Activated naive CD8-positive, alpha-beta T cell (primary cell): ENCODE measurements at regions not wholly inside any gene's neighbourhood (a gene's known extent, or its start where the extent isn't known, plus 50 kb on each side); places are given as distances from the start of the nearest gene placed in this dataset.

Experiments used
- H3K27ac Mint-ChIP-seq: one replicate; pipeline ENCODE4 v1.8.0; 2021; ENCODE audit warnings: mixed read lengths
- H3K27me3 Mint-ChIP-seq: one replicate; pipeline ENCODE4 v1.8.0; 2021; ENCODE audit warnings: mixed read lengths
- H3K36me3 Mint-ChIP-seq: one replicate; pipeline ENCODE4 v1.8.0; 2021; ENCODE audit warnings: mixed read lengths
- H3K4me1 Mint-ChIP-seq: one replicate; pipeline ENCODE4 v1.8.0; 2021; ENCODE audit warnings: low read depth, mixed read lengths
- H3K4me3 Mint-ChIP-seq: one replicate; pipeline ENCODE4 v1.8.0; 2021; ENCODE audit warnings: mild to moderate bottlenecking, mixed read lengths
- H3K9me3 Mint-ChIP-seq: one replicate; pipeline ENCODE4 v1.8.0; 2021; ENCODE audit warnings: low read depth, mixed read lengths

DNA sequence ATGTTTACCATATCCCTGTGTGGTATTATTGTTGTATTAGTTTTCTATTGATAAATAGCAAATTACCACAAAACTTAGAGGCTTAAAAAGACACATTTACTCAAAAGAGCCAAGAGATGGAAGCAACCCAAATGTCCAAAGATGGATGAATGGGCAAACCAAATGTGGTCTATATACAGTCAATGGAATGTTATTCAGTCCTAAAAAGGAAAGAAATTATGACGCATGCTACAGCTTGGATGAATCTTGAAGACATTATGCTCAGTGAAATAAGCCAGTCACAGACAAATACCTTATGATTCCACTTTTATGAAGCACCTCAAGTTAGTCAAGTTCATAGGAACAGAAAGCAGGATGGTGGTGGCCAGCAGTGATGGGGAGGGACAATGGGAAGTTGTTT is 144.7 kb downstream of the QDPR start:
- H3K4me1 Mint-ChIP-seq = peaks cover 3% of the 10 kb centered on the region
- H3K36me3 Mint-ChIP-seq = peaks cover 4% of the 10 kb centered on the region
- H3K9me3 Mint-ChIP-seq = no peaks in the 10 kb centered on the region
- no peak overlapping the region for H3K27ac Mint-ChIP-seq
- peaks cover 3% of the 10 kb centered on the region for H3K27me3 Mint-ChIP-seq
- H3K4me3 Mint-ChIP-seq = no peak overlapping the region

DNA sequence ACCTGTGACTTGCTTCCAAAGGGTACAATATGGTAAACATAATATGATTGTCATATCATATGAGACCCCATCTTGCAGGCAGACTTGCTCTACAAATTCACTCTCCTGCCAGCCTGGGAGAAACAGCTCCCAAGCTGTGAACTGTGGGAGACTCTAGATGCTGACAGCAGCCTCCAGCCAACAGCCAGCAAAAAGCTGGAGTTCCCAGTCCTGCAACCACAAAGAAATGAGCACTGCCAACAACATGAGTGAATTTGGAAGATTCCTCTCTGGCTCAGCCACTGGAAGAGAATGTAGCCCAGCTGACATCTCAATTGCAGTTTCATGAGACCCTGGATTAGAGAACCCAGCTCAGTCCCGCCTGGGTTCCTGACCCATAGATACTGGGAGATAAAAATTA is 145.4 kb downstream of the QDPR start:
- Mint-ChIP-seq H3K27ac (no peak overlapping the region), H3K27me3 (peaks cover 4% of the 10 kb centered on the region), H3K4me3 (no peak overlapping the region), H3K9me3 (no peaks in the 10 kb centered on the region), H3K36me3 (peaks cover 4% of the 10 kb centered on the region), H3K4me1 (peaks cover 3% of the 10 kb centered on the region)

DNA sequence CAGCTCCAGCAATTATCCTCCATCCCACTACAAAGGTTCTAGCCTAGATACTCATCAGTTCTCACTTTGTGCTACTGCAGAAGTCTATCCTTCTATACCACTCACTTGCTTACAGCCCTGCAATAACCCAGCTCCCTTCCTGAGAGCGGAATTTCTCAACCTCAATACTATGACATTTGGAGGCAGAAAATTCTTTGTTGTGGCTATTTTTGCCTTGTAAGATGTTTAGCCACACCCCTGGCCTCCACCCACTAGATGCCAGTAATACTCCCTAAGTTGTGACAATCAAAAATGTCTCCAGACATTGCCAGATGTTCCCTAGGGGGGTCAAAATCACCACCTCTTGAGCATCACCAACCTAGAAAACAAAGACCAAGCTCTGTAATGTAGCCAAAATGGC is 149.5 kb downstream of the QDPR start:
- no peak overlapping the region for H3K27ac Mint-ChIP-seq
- no peaks in the 10 kb centered on the region for H3K9me3 Mint-ChIP-seq
- H3K4me1 Mint-ChIP-seq = peaks cover 3% of the 10 kb centered on the region
- H3K4me3 Mint-ChIP-seq = no peak overlapping the region
- peaks cover 4% of the 10 kb centered on the region for H3K27me3 Mint-ChIP-seq
- peaks cover 4% of the 10 kb centered on the region for H3K36me3 Mint-ChIP-seq

DNA sequence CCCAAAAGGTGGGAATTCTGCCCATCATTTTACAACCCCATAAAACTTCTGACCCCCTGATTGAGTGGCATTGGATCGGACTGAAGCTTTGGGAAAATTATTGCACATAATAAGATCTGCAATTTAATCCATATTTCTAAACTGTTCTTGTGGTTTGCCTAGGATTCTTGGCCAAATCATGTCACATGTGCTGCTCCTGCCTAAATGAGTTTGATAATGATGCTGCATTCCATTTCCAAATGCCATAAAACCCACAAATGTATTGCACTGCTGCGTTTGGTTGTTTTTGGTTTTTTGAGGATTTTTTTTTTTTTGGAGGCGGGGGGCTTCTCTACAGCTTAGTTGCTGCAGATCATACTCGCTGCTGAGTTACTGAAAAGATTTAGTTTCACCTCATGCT is 153.6 kb downstream of the QDPR start:
- Mint-ChIP-seq H3K27me3 (peaks cover 8% of the 10 kb centered on the region), H3K4me1 (peaks cover 3% of the 10 kb centered on the region), H3K9me3 (no peaks in the 10 kb centered on the region), H3K4me3 (no peak overlapping the region), H3K36me3 (no peaks in the 10 kb centered on the region), H3K27ac (no peak overlapping the region)

DNA sequence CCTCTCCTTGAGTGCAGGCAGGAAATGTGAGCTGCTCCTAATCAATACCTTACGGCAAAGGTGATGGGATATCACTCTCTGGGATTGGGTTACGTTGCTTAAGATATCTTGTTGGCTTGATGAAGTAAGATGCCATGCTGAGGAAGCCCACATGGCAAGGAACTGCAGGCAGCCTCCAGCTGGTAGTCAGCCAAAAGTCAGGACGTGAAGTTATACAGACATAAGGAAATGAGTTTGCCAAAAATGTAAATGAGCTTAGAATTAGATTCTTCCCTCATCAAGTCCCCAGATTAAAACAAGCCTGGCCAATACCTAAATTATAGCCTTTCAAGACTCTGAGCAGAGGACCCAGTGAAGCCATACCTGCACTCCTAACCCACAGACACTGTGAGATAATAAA is 155.0 kb downstream of the QDPR start:
- Mint-ChIP-seq H3K4me1 (no peaks in the 10 kb centered on the region), H3K27ac (no peak overlapping the region), H3K36me3 (no peaks in the 10 kb centered on the region), H3K27me3 (peaks cover 8% of the 10 kb centered on the region), H3K9me3 (no peaks in the 10 kb centered on the region), H3K4me3 (no peak overlapping the region)

DNA sequence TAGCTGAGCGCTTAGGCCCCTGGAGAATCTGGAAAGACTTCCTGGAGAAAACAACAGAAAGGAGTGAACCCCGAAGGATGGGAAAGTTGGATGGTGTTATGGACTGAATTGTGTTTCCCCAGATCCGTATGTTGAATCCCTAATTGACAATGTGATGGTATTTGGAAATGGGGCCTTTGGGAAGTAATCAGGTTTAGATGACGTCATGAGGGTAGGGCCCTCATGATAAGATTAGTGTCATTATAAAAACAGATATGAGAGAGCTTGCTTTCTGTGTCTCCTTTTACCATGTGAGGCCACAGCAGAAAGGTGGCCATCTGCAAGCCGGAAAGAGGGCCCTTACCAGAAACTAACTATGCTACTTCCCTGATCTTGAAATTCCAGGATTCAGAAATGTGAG is 159.5 kb downstream of the QDPR start:
- Mint-ChIP-seq H3K27ac (no peak overlapping the region), H3K27me3 (peaks cover 7% of the 10 kb centered on the region), H3K4me1 (no peaks in the 10 kb centered on the region), H3K4me3 (no peak overlapping the region), H3K9me3 (no peaks in the 10 kb centered on the region), H3K36me3 (no peaks in the 10 kb centered on the region)

DNA sequence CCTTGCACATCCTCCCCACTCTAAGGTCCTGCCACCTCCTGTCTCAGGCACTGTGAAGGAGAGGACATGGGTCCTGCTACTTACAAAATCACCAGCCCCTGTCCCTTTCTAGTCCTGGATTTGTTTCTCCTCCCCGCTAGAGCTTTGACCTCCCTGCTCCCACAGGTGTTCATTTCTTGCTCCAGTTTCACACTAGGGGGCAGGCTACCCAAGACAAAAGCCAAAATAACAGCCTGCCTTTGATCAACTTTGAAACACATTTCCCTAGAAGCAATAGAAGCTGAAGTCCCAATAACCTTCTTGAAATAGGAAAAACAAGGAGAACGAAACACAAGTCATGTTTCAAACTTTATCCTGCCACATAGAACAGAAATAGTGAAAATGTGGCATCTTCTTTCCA is 164.4 kb downstream of the QDPR start:
- Mint-ChIP-seq H3K9me3 (no peaks in the 10 kb centered on the region), H3K36me3 (no peaks in the 10 kb centered on the region), H3K4me3 (no peak overlapping the region), H3K27ac (no peak overlapping the region), H3K27me3 (no peaks in the 10 kb centered on the region), H3K4me1 (no peaks in the 10 kb centered on the region)

DNA sequence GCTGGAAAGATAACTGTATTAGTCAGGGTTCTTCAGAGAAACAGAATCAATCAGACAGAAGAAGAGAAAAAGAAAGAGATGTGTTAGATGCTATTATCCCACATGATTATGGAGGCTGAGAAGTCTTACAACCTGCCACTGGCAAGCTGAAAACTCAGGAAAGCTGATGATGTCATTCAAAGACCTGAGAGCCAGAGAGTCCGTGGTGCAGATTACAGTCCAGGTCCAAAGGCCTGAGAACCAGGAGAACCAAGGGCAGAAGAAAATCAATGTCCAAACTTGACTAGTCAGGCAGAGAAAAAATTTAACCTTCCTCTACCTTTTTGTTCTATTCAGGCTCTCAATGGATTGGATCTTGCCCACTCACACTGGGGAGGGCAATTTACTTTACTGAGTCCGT is 172.5 kb downstream of the QDPR start:
- Mint-ChIP-seq H3K27ac (peak overlapping the region; percentile 37), H3K4me3 (no peak overlapping the region), H3K9me3 (no peaks in the 10 kb centered on the region), H3K4me1 (peaks cover 46% of the 10 kb centered on the region), H3K36me3 (no peaks in the 10 kb centered on the region), H3K27me3 (no peaks in the 10 kb centered on the region)

DNA sequence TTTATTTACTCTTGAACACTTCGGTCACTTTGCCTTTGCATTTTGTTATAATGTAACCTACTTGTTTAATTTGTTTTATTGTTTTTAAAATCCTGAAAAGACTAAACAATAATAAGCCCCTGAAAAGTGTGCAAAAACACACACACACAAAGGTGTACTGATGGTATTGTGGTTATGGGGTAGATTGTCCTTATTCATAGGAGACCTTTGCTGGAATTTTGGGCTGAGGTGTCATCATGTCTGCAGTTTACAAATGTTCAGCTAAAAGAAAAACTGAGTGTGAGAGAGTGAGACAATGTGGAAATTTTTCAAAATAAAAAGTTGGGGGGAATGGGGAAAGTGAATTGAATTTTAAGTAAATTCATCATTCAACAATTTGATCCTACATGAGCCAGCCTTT is 174.9 kb downstream of the QDPR start:
- Mint-ChIP-seq H3K4me3 (peak overlapping the region; percentile 71), H3K4me1 (peaks cover 51% of the 10 kb centered on the region), H3K36me3 (no peaks in the 10 kb centered on the region), H3K9me3 (no peaks in the 10 kb centered on the region), H3K27me3 (no peaks in the 10 kb centered on the region), H3K27ac (peak overlapping the region; percentile 92)

DNA sequence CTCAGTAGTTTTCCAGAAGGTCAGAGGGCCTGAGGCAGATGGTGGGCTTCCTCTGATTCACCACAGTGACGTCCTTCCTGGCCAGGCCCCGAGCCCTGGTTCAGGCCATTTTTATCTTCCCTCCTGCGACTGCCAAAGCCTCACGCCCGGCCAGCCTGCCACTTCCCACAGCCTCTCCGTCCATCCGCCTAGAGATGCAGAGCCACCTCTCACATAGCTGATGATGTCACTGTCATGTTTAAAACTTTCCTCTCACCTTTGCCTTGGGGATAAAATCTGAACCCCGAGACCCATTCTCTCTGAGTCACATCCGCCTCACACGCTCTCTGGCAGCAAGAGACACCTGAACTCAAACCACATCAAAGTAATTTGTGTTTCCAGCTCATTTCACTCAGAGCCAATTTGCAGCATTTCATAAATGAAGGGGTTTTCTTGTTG is 175.3 kb downstream of the QDPR start:
- Mint-ChIP-seq H3K27me3 (no peaks in the 10 kb centered on the region), H3K4me3 (peak overlapping the region; percentile 71), H3K4me1 (peaks cover 51% of the 10 kb centered on the region), H3K36me3 (no peaks in the 10 kb centered on the region), H3K9me3 (no peaks in the 10 kb centered on the region), H3K27ac (peak overlapping the region; percentile 92)

DNA sequence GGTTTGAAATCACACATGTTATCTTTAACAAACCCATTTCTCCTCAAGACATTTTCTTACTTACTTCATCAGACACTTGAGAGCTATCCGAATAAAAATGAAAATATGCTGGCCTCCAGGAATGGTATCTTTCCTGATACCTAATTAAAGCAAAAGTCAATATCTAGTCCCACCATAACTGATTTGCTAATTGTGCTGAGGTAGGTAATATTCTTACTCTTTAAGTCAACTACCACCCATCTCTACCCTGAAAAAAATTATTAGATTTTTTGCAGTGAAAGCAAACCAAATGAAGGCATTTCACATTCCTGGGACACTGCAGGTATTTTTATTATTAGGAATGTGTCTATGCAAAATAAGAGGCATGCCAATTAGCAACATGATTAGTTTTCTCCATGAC is 175.8 kb downstream of the QDPR start:
- Mint-ChIP-seq H3K4me3 (peak overlapping the region; percentile 71), H3K4me1 (peaks cover 51% of the 10 kb centered on the region), H3K27ac (peak overlapping the region; percentile 92), H3K9me3 (no peaks in the 10 kb centered on the region), H3K36me3 (no peaks in the 10 kb centered on the region), H3K27me3 (no peaks in the 10 kb centered on the region)

DNA sequence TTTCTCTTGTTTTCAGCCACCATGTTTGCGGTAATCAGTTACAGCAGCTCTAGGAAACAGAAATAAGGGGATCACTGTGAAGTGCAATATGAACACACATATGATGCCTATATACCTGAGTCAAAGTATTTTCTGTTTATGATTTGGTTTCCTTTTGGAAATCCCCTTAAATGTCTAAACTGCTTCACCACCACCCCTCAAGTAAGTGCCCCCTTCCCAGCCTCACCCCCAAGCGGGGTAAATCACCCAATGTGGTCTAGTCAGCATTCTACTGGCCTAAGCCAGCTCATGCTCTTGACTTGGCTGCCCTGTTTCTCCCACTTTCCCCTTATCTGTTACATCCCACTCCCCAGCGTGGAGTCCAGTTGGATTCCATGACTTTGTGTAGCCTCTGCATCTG is 176.5 kb downstream of the QDPR start:
- H3K27me3 Mint-ChIP-seq = no peaks in the 10 kb centered on the region
- no peaks in the 10 kb centered on the region for H3K36me3 Mint-ChIP-seq
- H3K4me1 Mint-ChIP-seq = peaks cover 51% of the 10 kb centered on the region
- H3K27ac Mint-ChIP-seq = peak overlapping the region; percentile 92
- H3K4me3 Mint-ChIP-seq = peak overlapping the region; percentile 71
- H3K9me3 Mint-ChIP-seq = no peaks in the 10 kb centered on the region

DNA sequence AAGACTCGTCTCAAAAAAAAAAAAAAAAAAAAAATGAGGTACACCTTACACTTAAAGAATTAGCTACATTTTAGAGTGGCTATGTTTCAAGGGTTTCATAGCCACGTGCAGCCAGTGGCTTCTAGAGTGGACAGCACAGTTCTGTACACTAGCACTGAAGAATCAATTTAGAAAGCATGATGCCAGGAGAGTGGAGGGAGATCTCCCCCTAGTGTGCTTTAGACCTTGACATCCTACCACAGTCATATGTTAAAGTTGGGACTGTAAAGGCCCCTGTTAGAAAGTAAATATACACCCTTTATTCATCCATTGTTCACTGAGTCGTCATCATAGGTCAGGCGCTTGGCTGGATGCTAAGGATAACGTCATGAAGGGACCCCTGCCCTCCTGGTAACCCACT is 179.4 kb downstream of the QDPR start:
- no peaks in the 10 kb centered on the region for H3K36me3 Mint-ChIP-seq
- no peaks in the 10 kb centered on the region for H3K9me3 Mint-ChIP-seq
- H3K4me1 Mint-ChIP-seq = peaks cover 38% of the 10 kb centered on the region
- no peak overlapping the region for H3K4me3 Mint-ChIP-seq
- no peaks in the 10 kb centered on the region for H3K27me3 Mint-ChIP-seq
- H3K27ac Mint-ChIP-seq = no peak overlapping the region

DNA sequence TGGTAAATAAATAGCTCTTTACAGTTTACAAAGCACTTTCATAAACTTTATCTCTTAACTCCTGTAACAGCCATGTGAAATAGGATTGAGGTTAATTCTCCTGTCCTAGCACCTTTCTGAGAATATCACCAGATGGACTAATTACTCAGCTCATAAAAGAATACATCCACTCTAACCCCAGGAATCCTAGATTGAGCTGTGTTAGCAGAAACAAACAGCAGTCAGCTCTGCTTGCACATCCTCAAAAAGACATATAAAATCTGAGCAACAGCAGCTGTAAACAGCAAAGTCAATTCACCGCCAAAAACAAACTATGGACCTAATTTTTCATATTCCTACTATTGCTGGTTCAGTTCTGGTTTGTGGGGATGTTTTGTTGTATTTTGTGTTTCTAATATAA is 182.8 kb downstream of the QDPR start:
- Mint-ChIP-seq H3K27ac (no peak overlapping the region), H3K27me3 (no peaks in the 10 kb centered on the region), H3K9me3 (no peaks in the 10 kb centered on the region), H3K36me3 (no peaks in the 10 kb centered on the region), H3K4me3 (no peak overlapping the region), H3K4me1 (peaks cover 14% of the 10 kb centered on the region)

DNA sequence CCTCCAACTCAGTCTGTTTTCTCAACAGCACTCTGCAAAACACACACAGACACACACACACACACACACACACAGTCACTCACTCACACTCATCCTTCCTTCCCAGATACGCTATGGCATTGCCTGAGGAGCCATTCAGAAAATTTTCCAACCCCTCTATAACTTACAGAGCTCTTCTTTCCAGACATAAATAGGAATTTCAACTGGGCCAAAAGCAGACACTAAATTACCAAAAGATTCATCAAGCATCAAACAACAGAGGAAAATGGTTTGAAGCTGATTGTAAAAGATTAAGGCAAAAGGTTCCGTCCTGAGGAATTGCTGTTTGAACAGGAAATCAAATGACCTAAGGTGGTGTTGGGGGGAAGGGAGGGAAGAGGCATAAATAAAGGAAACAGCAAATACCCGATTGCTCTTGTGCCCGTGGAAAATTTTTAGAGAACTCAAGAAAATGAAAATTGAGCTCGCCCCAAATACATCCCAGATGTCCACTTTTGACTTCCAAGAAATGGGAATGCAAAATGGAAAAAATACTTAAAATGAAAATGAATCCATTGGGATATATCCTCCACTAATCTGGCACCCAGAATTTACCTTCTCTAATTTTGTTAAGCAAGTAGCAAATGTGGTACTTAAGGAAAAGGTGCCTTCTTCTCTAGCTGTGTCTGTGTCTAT is 183.6 kb downstream of the QDPR start:
- H3K27ac Mint-ChIP-seq = no peak overlapping the region
- no peaks in the 10 kb centered on the region for H3K36me3 Mint-ChIP-seq
- no peak overlapping the region for H3K4me3 Mint-ChIP-seq
- H3K27me3 Mint-ChIP-seq = no peaks in the 10 kb centered on the region
- H3K4me1 Mint-ChIP-seq = peaks cover 14% of the 10 kb centered on the region
- H3K9me3 Mint-ChIP-seq = no peaks in the 10 kb centered on the region

DNA sequence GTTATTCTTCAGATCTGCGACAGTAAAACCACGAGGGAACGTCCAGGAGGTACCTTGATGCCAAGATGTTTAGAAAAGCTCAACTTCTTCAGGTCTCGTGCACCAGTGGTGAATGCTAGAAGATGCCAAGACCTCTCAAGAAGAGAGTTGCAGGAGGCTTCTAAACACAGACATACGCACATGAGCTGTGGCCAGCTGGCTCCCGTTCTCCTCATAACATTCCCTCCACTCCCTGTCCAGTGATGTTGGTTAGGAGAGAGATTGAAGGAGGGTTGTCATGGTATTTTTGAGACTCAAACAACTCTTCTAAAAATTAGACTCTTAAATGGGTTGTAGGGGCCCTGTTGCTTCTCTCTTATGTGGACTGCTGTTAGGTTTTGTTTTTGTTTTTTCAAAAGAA is 184.3 kb downstream of the QDPR start:
- no peaks in the 10 kb centered on the region for H3K27me3 Mint-ChIP-seq
- H3K9me3 Mint-ChIP-seq = no peaks in the 10 kb centered on the region
- no peak overlapping the region for H3K4me3 Mint-ChIP-seq
- H3K4me1 Mint-ChIP-seq = peaks cover 14% of the 10 kb centered on the region
- H3K27ac Mint-ChIP-seq = no peak overlapping the region
- no peaks in the 10 kb centered on the region for H3K36me3 Mint-ChIP-seq
